ENCODE measurements at regions not wholly inside any gene's neighbourhood (a gene's known extent, or its start where the extent isn't known, plus 50 kb on each side); places are given as distances from the start of the nearest gene placed in this dataset.

DNA sequence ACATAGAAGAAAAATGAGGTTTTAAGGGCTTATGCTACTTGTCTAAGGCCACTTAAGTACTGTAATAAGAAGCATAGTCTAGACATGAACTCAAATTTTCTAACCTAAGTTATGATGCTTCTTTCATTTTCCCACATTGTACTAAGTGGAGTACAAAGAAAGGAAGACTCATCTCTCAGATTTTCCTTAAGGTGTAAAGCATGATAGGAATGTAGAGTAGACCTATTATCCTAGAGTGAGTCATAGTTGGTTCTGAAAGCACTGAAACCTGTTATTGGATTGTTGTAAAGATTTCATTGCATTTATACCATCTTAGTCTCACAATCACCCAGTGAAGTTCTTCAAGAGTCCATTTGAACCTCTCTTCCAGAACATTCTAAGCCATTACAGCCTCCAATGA, 343.8 kb downstream of the TOX3 start:
- H3K79me2 ChIP-seq (replicated peaks; ENCODE audit: insufficient read depth): no peaks in the 10 kb centered on the region
- H3K4me3 ChIP-seq: no peak overlapping the region
- no peak overlapping the region for H3K4me2 ChIP-seq
- H3K9me3 Mint-ChIP-seq: no peaks in the 10 kb centered on the region
- no peak overlapping the region for H2AFZ ChIP-seq
- no peaks in the 10 kb centered on the region for H3K4me1 ChIP-seq (ENCODE audit: insufficient read depth)
- no peaks in the 10 kb centered on the region for H3K36me3 ChIP-seq (ENCODE audit: insufficient read depth)
- DNase-seq (ENCODE audit: low spot score): no peak
- H3K4me1 Mint-ChIP-seq: peaks cover 4% of the 10 kb centered on the region; the same call in 1 of the 3 replicates
- no peak overlapping the region for H3K27ac ChIP-seq (ENCODE audit: low read depth)
- no peak overlapping the region for H3K27ac Mint-ChIP-seq
- H4K20me1 ChIP-seq (replicated peaks; ENCODE audit: insufficient read depth): no peaks in the 10 kb centered on the region
- no peaks in the 10 kb centered on the region for H3K27me3 ChIP-seq (ENCODE audit: insufficient read depth)
- no peak overlapping the region for H3K4me3 Mint-ChIP-seq
- TF ChIP-seq ZNF114 (CRISPR knock-in tag; IDR thresholded peaks at IDR 0.05) (no peak), NANOG (IDR thresholded peaks at IDR 0.05; ENCODE audit: borderline replicate concordance) (no peak), JUNB (IDR thresholded peaks at IDR 0.05; ENCODE audit: unreplicated experiment) (no peak), ZNF331 (CRISPR knock-in tag; IDR thresholded peaks at IDR 0.05; ENCODE audit: low read depth) (no peak), CREB1 (CRISPR knock-in tag; IDR thresholded peaks at IDR 0.05; ENCODE audit: low read depth) (no peak), EZH2 (IDR thresholded peaks at IDR 0.05; ENCODE audit: low read depth, unreplicated experiment) (no peak)
- TF ChIP-seq, protein P1, sequence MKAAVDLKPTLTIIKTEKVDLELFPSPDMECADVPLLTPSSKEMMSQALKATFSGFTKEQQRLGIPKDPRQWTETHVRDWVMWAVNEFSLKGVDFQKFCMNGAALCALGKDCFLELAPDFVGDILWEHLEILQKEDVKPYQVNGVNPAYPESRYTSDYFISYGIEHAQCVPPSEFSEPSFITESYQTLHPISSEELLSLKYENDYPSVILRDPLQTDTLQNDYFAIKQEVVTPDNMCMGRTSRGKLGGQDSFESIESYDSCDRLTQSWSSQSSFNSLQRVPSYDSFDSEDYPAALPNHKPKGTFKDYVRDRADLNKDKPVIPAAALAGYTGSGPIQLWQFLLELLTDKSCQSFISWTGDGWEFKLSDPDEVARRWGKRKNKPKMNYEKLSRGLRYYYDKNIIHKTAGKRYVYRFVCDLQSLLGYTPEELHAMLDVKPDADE (IDR thresholded peaks at IDR 0.05): no peak
- TF ChIP-seq, protein P2, sequence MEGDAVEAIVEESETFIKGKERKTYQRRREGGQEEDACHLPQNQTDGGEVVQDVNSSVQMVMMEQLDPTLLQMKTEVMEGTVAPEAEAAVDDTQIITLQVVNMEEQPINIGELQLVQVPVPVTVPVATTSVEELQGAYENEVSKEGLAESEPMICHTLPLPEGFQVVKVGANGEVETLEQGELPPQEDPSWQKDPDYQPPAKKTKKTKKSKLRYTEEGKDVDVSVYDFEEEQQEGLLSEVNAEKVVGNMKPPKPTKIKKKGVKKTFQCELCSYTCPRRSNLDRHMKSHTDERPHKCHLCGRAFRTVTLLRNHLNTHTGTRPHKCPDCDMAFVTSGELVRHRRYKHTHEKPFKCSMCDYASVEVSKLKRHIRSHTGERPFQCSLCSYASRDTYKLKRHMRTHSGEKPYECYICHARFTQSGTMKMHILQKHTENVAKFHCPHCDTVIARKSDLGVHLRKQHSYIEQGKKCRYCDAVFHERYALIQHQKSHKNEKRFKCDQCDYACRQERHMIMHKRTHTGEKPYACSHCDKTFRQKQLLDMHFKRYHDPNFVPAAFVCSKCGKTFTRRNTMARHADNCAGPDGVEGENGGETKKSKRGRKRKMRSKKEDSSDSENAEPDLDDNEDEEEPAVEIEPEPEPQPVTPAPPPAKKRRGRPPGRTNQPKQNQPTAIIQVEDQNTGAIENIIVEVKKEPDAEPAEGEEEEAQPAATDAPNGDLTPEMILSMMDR (conservative IDR thresholded peaks at IDR 0.05; ENCODE audit: low read depth in 2 of 2): no peak
- H3K9me2 ChIP-seq (ENCODE audit: insufficient read depth): peaks cover 11% of the 10 kb centered on the region
- no peaks in the 10 kb centered on the region for H3F3A ChIP-seq (replicated peaks; ENCODE audit: low read depth)
- no peak for ATAC-seq
- peaks cover 3% of the 10 kb centered on the region for H3K27me3 Mint-ChIP-seq (ENCODE audit: insufficient read depth, low read depth, poor library complexity)
- no peaks in the 10 kb centered on the region for H3K36me3 Mint-ChIP-seq (ENCODE audit: low read depth)

- Histone ChIP-seq H3K4me2 (no peak overlapping the region), H3K27ac (ENCODE audit: low read depth) (no peak overlapping the region), H3F3A (replicated peaks; ENCODE audit: low read depth) (no peaks in the 10 kb centered on the region), H3K36me3 (ENCODE audit: insufficient read depth) (no peaks in the 10 kb centered on the region), H3K9me2 (ENCODE audit: insufficient read depth) (peaks cover 6% of the 10 kb centered on the region; the same call in 1 of the 2 replicates), H3K79me2 (replicated peaks; ENCODE audit: insufficient read depth) (no peaks in the 10 kb centered on the region), H3K4me1 (ENCODE audit: insufficient read depth) (peaks cover 9% of the 10 kb centered on the region), H3K4me3 (no peak overlapping the region), H2AFZ (no peak overlapping the region), H4K20me1 (replicated peaks; ENCODE audit: insufficient read depth) (no peaks in the 10 kb centered on the region), H3K27me3 (ENCODE audit: insufficient read depth) (no peaks in the 10 kb centered on the region)
- no peak overlapping the region for H3K4me3 Mint-ChIP-seq
- H3K4me1 Mint-ChIP-seq: peaks cover 10% of the 10 kb centered on the region
- no peaks in the 10 kb centered on the region for H3K36me3 Mint-ChIP-seq (ENCODE audit: low read depth)
- H3K9me3 Mint-ChIP-seq: no peaks in the 10 kb centered on the region
- H3K27ac Mint-ChIP-seq: no peak overlapping the region
- H3K27me3 Mint-ChIP-seq (ENCODE audit: insufficient read depth, low read depth, poor library complexity): peaks cover 2% of the 10 kb centered on the region
- ATAC-seq: no peak
- no peak for DNase-seq (ENCODE audit: low spot score)
- TF ChIP-seq, protein P1 (IDR thresholded peaks at IDR 0.05): no peak
- no peak for TF ChIP-seq EZH2 (IDR thresholded peaks at IDR 0.05; ENCODE audit: low read depth, unreplicated experiment)
- TF ChIP-seq NANOG (IDR thresholded peaks at IDR 0.05; ENCODE audit: borderline replicate concordance): no peak
- TF ChIP-seq, protein P2 (conservative IDR thresholded peaks at IDR 0.05; ENCODE audit: low read depth in 2 of 2): no peak
- TF ChIP-seq ZNF114 (CRISPR knock-in tag; IDR thresholded peaks at IDR 0.05): no peak
- no peak for TF ChIP-seq ZNF331 (CRISPR knock-in tag; IDR thresholded peaks at IDR 0.05; ENCODE audit: low read depth)
- TF ChIP-seq, protein P3, sequence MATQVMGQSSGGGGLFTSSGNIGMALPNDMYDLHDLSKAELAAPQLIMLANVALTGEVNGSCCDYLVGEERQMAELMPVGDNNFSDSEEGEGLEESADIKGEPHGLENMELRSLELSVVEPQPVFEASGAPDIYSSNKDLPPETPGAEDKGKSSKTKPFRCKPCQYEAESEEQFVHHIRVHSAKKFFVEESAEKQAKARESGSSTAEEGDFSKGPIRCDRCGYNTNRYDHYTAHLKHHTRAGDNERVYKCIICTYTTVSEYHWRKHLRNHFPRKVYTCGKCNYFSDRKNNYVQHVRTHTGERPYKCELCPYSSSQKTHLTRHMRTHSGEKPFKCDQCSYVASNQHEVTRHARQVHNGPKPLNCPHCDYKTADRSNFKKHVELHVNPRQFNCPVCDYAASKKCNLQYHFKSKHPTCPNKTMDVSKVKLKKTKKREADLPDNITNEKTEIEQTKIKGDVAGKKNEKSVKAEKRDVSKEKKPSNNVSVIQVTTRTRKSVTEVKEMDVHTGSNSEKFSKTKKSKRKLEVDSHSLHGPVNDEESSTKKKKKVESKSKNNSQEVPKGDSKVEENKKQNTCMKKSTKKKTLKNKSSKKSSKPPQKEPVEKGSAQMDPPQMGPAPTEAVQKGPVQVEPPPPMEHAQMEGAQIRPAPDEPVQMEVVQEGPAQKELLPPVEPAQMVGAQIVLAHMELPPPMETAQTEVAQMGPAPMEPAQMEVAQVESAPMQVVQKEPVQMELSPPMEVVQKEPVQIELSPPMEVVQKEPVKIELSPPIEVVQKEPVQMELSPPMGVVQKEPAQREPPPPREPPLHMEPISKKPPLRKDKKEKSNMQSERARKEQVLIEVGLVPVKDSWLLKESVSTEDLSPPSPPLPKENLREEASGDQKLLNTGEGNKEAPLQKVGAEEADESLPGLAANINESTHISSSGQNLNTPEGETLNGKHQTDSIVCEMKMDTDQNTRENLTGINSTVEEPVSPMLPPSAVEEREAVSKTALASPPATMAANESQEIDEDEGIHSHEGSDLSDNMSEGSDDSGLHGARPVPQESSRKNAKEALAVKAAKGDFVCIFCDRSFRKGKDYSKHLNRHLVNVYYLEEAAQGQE (IDR thresholded peaks at IDR 0.05; ENCODE audit: unreplicated experiment): no peak
- TF ChIP-seq POLR2AphosphoS5 (IDR thresholded peaks at IDR 0.05; ENCODE audit: low read depth): no peak
- no peak for TF ChIP-seq STAT1 (IDR thresholded peaks at IDR 0.05; ENCODE audit: unreplicated experiment)
- no peak for TF ChIP-seq JUNB (IDR thresholded peaks at IDR 0.05; ENCODE audit: unreplicated experiment)
- no peak for TF ChIP-seq CREB1 (CRISPR knock-in tag; IDR thresholded peaks at IDR 0.05; ENCODE audit: low read depth)
- TF ChIP-seq EZH2phosphoT487 (IDR thresholded peaks at IDR 0.05; ENCODE audit: unreplicated experiment): no peak
These were observed 353.5 kb downstream of the TOX3 start for GRCh38 chr16:52193441-52193840.
